ENCODE measurements at regions not wholly inside any gene's neighbourhood (a gene's known extent, or its start where the extent isn't known, plus 50 kb on each side); places are given as distances from the start of the nearest gene placed in this dataset.

DNA sequence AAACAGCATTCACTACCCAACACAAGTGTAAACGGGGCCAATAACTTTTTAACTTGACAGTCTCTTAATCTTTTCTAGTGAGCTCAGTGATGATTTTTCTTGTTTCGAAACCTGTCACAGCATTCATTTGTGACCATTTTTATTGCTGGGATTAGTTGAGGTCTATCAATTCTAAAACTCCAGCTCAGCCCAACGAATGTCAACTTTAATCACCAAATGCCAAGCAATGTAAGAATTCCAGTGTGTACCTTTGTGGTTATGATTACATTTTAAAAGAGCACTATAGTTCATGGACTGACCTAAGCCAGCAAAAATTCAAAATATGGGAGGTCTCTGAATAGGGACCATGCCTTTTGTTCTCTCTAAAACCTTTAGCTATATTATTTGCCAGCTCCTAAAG lies 694.3 kb upstream of the SGCG start:
- no peak for DNase-seq (ENCODE audit: low read depth in 1 of 2, low spot score in 2 of 2)
- no peak overlapping the region for H2BK20ac ChIP-seq (ENCODE audit: low read length)
- H3K9ac ChIP-seq (replicated peaks in 1 of 4; ENCODE audit: extremely low read depth in 1 of 4, low read depth in 3 of 4, low read length in 3 of 4): no peak overlapping the region
- H4K20me1 ChIP-seq (replicated peaks in 1 of 2; ENCODE audit: control insufficient read depth in 1 of 2, insufficient read depth in 2 of 2, low read length in 2 of 2): no peaks in the 10 kb centered on the region
- H3K9me3 ChIP-seq (ENCODE audit: insufficient read depth in 2 of 2, low read depth in 1 of 2, low read length in 1 of 2): no peaks in the 10 kb centered on the region
- no peak overlapping the region for H4K5ac ChIP-seq (ENCODE audit: insufficient read length, low read depth, low read length)
- no peak overlapping the region for H3K56ac ChIP-seq (replicated peaks; ENCODE audit: insufficient read length, low read depth, low read length)
- H3K4me1 ChIP-seq (replicated peaks in 1 of 4; ENCODE audit: control insufficient read depth in 3 of 4, insufficient read depth in 4 of 4, low read length in 3 of 4): no peaks in the 10 kb centered on the region
- H2AFZ ChIP-seq (ENCODE audit: low read length): no peak overlapping the region
- no peaks in the 10 kb centered on the region for H3K79me2 ChIP-seq (ENCODE audit: control insufficient read depth in 1 of 2, insufficient read depth in 2 of 2, low read length in 2 of 2)
- H4K8ac ChIP-seq (ENCODE audit: extremely low read depth, insufficient read depth, low read length): no peak overlapping the region
- H2BK120ac ChIP-seq (replicated peaks; ENCODE audit: low read depth, low read length): no peak overlapping the region
- H2AK5ac ChIP-seq (ENCODE audit: low read depth, low read length): no peak overlapping the region
- no peak overlapping the region for H3K4me2 ChIP-seq (ENCODE audit: insufficient read depth in 1 of 2, low read depth in 2 of 2, low read length in 2 of 2)
- no peak overlapping the region for H4K91ac ChIP-seq (replicated peaks; ENCODE audit: insufficient read length, low read length)
- no peaks in the 10 kb centered on the region for H3K23me2 ChIP-seq (ENCODE audit: low read depth, low read length)
- no peak overlapping the region for H3K18ac ChIP-seq (ENCODE audit: extremely low read depth, low read length)
- no peak overlapping the region for H3K4ac ChIP-seq (replicated peaks; ENCODE audit: insufficient read length, low read depth, low read length)
- no peak overlapping the region for H2BK5ac ChIP-seq (ENCODE audit: low read depth, low read length)
- no peaks in the 10 kb centered on the region for H3K36me3 ChIP-seq (ENCODE audit: control insufficient read depth in 2 of 4, insufficient read depth in 4 of 4, low read length in 3 of 4)
- no peaks in the 10 kb centered on the region for H3K79me1 ChIP-seq (ENCODE audit: low read depth, low read length)
- H3K27ac ChIP-seq (ENCODE audit: low read depth, low read length): no peak overlapping the region
- H3K23ac ChIP-seq (ENCODE audit: insufficient read length): no peak overlapping the region
- H3K4me3 ChIP-seq (ENCODE audit: extremely low read depth in 1 of 4, insufficient read depth in 2 of 4, low read depth in 3 of 4, low read length in 4 of 4): no peak overlapping the region
- H2BK12ac ChIP-seq (ENCODE audit: low read depth, low read length): no peak overlapping the region
- POLR2A ChIA-PET (ENCODE audit: partially characterized antibody): no interaction called here
- no peak overlapping the region for H2BK15ac ChIP-seq (ENCODE audit: low read length)
- TF ChIP-seq E2F6 (IDR thresholded peaks at IDR 0.05) (no peak), NRF1 (IDR thresholded peaks at IDR 0.05; ENCODE audit: low read depth, low read length) (no peak), ASH2L (IDR thresholded peaks at IDR 0.05; ENCODE audit: low read length) (no peak), TAF1 (IDR thresholded peaks at IDR 0.05; ENCODE audit: low read depth, low read length) (no peak), BACH1 (IDR thresholded peaks at IDR 0.05; ENCODE audit: low read length) (no peak), SP2 (IDR thresholded peaks at IDR 0.05; ENCODE audit: low read length) (no peak), POLR2A (IDR thresholded peaks at IDR 0.05; ENCODE audit: control extremely low read depth in 1 of 2, low read depth in 2 of 2, low read length in 2 of 2) (no peak), CHD1 (IDR thresholded peaks at IDR 0.05; ENCODE audit: low read depth, low read length) (no peak), ZNF274 (IDR thresholded peaks at IDR 0.05; ENCODE audit: borderline replicate concordance, extremely low read depth, low read length) (no peak), PHF8 (conservative IDR thresholded peaks at IDR 0.05; ENCODE audit: low read depth, low read length) (no peak), JUN (IDR thresholded peaks at IDR 0.05; ENCODE audit: low read depth, low read length) (no peak), SP1 (IDR thresholded peaks at IDR 0.05; ENCODE audit: low read depth, low read length) (no peak)
- H3K14ac ChIP-seq (ENCODE audit: insufficient read length): no peak overlapping the region
- CTCF ChIA-PET (ENCODE audit: partially characterized antibody): interaction anchor here (0.8 kb wide), 1 partner anchor 32 kb away, joined by 3 read pairs; no protein-coding TSS in a partner anchor
- no peaks in the 10 kb centered on the region for H3K27me3 ChIP-seq (replicated peaks in 1 of 4; ENCODE audit: control insufficient read depth in 3 of 4, extremely low read depth in 1 of 4, insufficient read depth in 3 of 4, low read length in 3 of 4)
- FAIRE-seq: no peak
- WGBS, 2 experiments (ENCODE audit: extremely low coverage in 1 of 2, insufficient coverage in 1 of 2, insufficient read length in 1 of 2, insufficient replicate concordance in 2 of 2, low coverage in 1 of 2, low lambda C conversion rate in 2 of 2, missing lambda C conversion rate in 1 of 2): 92% methylated on average over 3 of the region's 3 CpGs; no CpG with 5 or more reads in 1 of the 2 experiments
